ENCODE measurements at regions not wholly inside any gene's neighbourhood (a gene's known extent, or its start where the extent isn't known, plus 50 kb on each side); places are given as distances from the start of the nearest gene placed in this dataset.

DNA sequence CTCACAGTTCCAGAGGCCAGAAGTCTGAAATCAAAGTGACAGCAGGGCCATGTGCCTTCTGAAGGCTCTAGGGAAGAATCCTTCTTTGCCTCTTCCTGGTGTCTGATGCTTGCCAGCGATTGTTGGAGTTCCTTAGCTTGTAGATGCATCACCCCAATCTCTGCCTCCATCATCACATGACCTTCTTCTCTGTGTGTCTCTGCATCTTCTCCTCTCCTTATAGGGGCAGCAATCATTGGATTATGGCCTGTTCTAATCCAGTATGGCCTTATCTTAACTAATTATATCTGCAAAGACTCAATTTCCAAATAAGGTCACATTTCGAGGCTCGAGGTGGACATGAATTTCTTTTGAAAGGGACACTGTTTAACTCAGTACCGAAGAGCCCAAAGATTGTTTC is 71.7 kb upstream of the RAI2 start:
- TF ChIP-seq, protein P1, sequence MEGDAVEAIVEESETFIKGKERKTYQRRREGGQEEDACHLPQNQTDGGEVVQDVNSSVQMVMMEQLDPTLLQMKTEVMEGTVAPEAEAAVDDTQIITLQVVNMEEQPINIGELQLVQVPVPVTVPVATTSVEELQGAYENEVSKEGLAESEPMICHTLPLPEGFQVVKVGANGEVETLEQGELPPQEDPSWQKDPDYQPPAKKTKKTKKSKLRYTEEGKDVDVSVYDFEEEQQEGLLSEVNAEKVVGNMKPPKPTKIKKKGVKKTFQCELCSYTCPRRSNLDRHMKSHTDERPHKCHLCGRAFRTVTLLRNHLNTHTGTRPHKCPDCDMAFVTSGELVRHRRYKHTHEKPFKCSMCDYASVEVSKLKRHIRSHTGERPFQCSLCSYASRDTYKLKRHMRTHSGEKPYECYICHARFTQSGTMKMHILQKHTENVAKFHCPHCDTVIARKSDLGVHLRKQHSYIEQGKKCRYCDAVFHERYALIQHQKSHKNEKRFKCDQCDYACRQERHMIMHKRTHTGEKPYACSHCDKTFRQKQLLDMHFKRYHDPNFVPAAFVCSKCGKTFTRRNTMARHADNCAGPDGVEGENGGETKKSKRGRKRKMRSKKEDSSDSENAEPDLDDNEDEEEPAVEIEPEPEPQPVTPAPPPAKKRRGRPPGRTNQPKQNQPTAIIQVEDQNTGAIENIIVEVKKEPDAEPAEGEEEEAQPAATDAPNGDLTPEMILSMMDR (IDR thresholded peaks at IDR 0.05 in 2 of 3, conservative IDR thresholded peaks at IDR 0.05 in 1 of 3; ENCODE audit: insufficient read depth in 2 of 3, low read depth in 1 of 3, low read length in 3 of 3) = no peak
- TF ChIP-seq, protein P2, sequence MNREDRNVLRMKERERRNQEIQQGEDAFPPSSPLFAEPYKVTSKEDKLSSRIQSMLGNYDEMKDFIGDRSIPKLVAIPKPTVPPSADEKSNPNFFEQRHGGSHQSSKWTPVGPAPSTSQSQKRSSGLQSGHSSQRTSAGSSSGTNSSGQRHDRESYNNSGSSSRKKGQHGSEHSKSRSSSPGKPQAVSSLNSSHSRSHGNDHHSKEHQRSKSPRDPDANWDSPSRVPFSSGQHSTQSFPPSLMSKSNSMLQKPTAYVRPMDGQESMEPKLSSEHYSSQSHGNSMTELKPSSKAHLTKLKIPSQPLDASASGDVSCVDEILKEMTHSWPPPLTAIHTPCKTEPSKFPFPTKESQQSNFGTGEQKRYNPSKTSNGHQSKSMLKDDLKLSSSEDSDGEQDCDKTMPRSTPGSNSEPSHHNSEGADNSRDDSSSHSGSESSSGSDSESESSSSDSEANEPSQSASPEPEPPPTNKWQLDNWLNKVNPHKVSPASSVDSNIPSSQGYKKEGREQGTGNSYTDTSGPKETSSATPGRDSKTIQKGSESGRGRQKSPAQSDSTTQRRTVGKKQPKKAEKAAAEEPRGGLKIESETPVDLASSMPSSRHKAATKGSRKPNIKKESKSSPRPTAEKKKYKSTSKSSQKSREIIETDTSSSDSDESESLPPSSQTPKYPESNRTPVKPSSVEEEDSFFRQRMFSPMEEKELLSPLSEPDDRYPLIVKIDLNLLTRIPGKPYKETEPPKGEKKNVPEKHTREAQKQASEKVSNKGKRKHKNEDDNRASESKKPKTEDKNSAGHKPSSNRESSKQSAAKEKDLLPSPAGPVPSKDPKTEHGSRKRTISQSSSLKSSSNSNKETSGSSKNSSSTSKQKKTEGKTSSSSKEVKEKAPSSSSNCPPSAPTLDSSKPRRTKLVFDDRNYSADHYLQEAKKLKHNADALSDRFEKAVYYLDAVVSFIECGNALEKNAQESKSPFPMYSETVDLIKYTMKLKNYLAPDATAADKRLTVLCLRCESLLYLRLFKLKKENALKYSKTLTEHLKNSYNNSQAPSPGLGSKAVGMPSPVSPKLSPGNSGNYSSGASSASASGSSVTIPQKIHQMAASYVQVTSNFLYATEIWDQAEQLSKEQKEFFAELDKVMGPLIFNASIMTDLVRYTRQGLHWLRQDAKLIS (CRISPR knock-in tag; IDR thresholded peaks at IDR 0.05) = no peak
- no peak for TF ChIP-seq MAFG (tag; conservative IDR thresholded peaks at IDR 0.05)
- no peak for TF ChIP-seq CBX1 (IDR thresholded peaks at IDR 0.05; ENCODE audit: low read depth)
- TF ChIP-seq POLR2A (conservative IDR thresholded peaks at IDR 0.05) = no peak
- no peak for TF ChIP-seq GABPA (tag; conservative IDR thresholded peaks at IDR 0.05; ENCODE audit: low read depth)
- TF ChIP-seq MBD2 (IDR thresholded peaks at IDR 0.05; ENCODE audit: borderline replicate concordance, low read depth) = no peak
- no peak for TF ChIP-seq ZBTB17 (CRISPR knock-in tag; IDR thresholded peaks at IDR 0.05)
- TF ChIP-seq PHB2 (IDR thresholded peaks at IDR 0.05; ENCODE audit: low read depth) = no peak

Data from K562 (cell line).